Activated CD4-positive, alpha-beta T cell treated with anti-CD3 and anti-CD28 coated beads for 36 hours (primary cell): ENCODE measurements at regions not wholly inside any gene's neighbourhood (a gene's known extent, or its start where the extent isn't known, plus 50 kb on each side); places are given as distances from the start of the nearest gene placed in this dataset.

ENCODE experiments used
- ATAC-seq: fragments of 200-7000 bp; cut with Tn5 transposase; one replicate; pipeline ENCODE4 v1.10.0; 2021; ENCODE audit warnings: mild to moderate bottlenecking, moderate library complexity
- CTCF ChIA-PET: fragments of 350-600 bp; sonication (Branson Sonifier 250); formaldehyde crosslinking; loops from one replicate; lab custom pipeline; 2021; ENCODE audit warnings: antibody characterized with exemption; lab: Charles Lee
- POLR2A ChIA-PET: fragments of 350-600 bp; sonication (Branson Sonifier 250); formaldehyde crosslinking; loops from one replicate; lab custom pipeline; 2021; ENCODE audit warnings: antibody characterized with exemption, inconsistent platforms; lab: Charles Lee
- DNase-seq: peaks from one replicate; pipeline ENCODE4 v3.0.0-alpha.2; 2020
- H3K27ac Mint-ChIP-seq: one replicate; pipeline ENCODE4 v1.8.0; 2021; ENCODE audit warnings: mixed read lengths
- H3K27me3 Mint-ChIP-seq: one replicate; pipeline ENCODE4 v1.8.0; 2021; ENCODE audit warnings: mixed read lengths
- H3K36me3 Mint-ChIP-seq: one replicate; pipeline ENCODE4 v1.8.0; 2021; ENCODE audit warnings: low read depth, mixed read lengths
- H3K4me1 Mint-ChIP-seq: one replicate; pipeline ENCODE4 v1.8.0; 2021; ENCODE audit warnings: mixed read lengths
- H3K4me3 Mint-ChIP-seq: one replicate; pipeline ENCODE4 v1.8.0; 2021; ENCODE audit warnings: mild to moderate bottlenecking, moderate library complexity, mixed read lengths
- H3K9me3 Mint-ChIP-seq: one replicate; pipeline ENCODE4 v1.8.0; 2021; ENCODE audit warnings: low read depth, mixed read lengths
- intact Hi-C, 2 experiments: fragments of 100-400 bp; cut with DNase I in 1 of 2; cut with micrococcal nuclease in 1 of 2; formaldehyde crosslinking; loops; one replicate each; pipeline versions ENCODE4 v1.14.2 to v1.15.1; 2022 to 2024; cut with DNase I, micrococcal nuclease

- ChIA-PET POLR2A (no interaction called here), CTCF (no interaction called here)
- DNase-seq, result no peak
- Mint-ChIP-seq H3K4me3 (no peak overlapping the region), H3K36me3 (no peaks in the 10 kb centered on the region), H3K9me3 (peaks cover 4% of the 10 kb centered on the region), H3K4me1 (no peaks in the 10 kb centered on the region), H3K27me3 (no peaks in the 10 kb centered on the region), H3K27ac (no peak overlapping the region)
- intact Hi-C loops, result no loop called here
- no peak for ATAC-seq
Observed at GRCh38 chr4:132982151-132982550, 166.9 kb upstream of the PCDH10 start.

DNA sequence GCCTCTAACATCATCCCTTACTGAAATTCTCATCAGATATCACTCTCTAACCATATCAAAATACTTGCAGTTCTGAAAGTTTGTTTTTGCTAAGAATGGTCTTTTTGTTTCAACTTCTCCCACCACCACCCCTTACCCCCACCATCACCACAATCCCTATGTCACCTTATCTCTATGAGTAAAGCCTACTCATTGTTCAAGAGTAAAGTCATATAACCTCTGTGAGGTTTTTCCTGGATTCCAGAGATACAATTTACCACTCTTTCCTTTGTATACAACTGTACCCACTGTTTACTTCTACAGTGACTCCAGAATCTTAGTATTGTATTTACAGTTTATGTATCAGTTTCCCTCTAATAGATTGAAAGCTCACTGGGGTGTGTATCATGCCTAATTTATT is 158.0 kb upstream of the PCDH10 start:
- POLR2A ChIA-PET, result no interaction called here
- no peaks in the 10 kb centered on the region for H3K36me3 Mint-ChIP-seq
- H3K4me1 Mint-ChIP-seq, result no peaks in the 10 kb centered on the region
- CTCF ChIA-PET, result no interaction called here
- no peaks in the 10 kb centered on the region for H3K9me3 Mint-ChIP-seq
- DNase-seq, result no peak
- H3K27me3 Mint-ChIP-seq, result no peaks in the 10 kb centered on the region
- no peak overlapping the region for H3K27ac Mint-ChIP-seq
- H3K4me3 Mint-ChIP-seq, result no peak overlapping the region
- intact Hi-C loops, result no loop called here
- no peak for ATAC-seq

DNA sequence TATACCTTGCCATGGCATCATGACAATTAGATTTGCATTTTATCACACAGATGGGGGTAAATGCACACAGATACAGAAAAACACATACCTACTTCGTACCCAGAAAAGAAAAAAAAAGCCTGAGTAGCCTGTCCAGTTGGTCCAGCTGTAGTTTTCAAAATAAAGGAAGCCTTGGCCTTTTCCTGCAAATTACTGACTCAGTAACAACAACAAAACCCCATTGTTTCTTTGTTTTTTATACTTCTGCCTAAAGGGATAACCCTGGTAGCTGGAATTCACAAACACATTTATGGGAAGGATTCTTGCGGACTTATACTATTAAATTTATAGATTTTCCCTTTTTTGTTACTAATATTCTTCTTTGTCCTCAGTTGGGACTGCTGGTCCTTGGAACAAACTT is 156.4 kb upstream of the PCDH10 start:
- POLR2A ChIA-PET, result no interaction called here
- H3K27me3 Mint-ChIP-seq, result no peaks in the 10 kb centered on the region
- ATAC-seq (no peak), DNase-seq (no peak)
- H3K9me3 Mint-ChIP-seq, result no peaks in the 10 kb centered on the region
- no peaks in the 10 kb centered on the region for H3K36me3 Mint-ChIP-seq
- CTCF ChIA-PET, result no interaction called here
- no peaks in the 10 kb centered on the region for H3K4me1 Mint-ChIP-seq
- intact Hi-C loops, result no loop called here
- no peak overlapping the region for H3K27ac Mint-ChIP-seq
- H3K4me3 Mint-ChIP-seq, result no peak overlapping the region

DNA sequence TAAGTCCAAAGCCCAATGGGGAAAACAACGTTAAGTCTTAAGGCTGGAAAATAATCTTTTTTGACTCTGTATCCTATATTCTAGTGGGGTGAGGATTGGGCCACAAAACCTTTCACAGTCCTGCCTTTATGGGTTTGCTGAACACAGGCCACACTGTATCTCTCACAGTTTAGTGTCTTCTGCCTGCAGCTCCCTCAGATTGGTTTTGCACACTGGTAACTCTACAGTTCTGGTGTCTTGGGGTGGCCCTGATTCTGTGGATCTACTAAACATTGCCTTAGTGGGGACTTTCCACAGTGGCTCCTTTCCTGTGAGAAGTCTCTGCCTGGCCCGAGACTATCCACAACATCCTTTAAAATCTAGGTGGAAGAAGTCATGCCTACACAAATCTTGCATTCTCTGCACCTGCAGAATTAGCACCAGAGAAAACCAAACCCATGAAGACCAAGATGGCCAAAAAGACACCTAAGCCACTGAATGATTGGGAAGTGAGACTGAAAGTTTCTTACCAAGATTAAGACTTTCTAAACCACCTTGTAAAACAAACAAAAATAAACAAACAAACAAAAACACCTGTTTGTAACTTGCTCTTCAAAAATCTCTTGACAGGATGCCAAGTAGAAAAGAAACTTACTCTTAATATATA is 150.4 kb upstream of the PCDH10 start:
- POLR2A ChIA-PET, result no interaction called here
- H3K9me3 Mint-ChIP-seq, result no peaks in the 10 kb centered on the region
- no peaks in the 10 kb centered on the region for H3K27me3 Mint-ChIP-seq

GRCh38 chr4:133000012-133000411 is 149.1 kb upstream of the PCDH10 start:
- CTCF ChIA-PET, result no interaction called here
- intact Hi-C loops, result no loop called here
- H3K4me1 Mint-ChIP-seq, result no peaks in the 10 kb centered on the region
- ATAC-seq (no peak), DNase-seq (no peak)
- POLR2A ChIA-PET, result no interaction called here
- no peaks in the 10 kb centered on the region for H3K36me3 Mint-ChIP-seq
- no peaks in the 10 kb centered on the region for H3K27me3 Mint-ChIP-seq
- H3K4me3 Mint-ChIP-seq, result no peak overlapping the region
- no peak overlapping the region for H3K27ac Mint-ChIP-seq
- no peaks in the 10 kb centered on the region for H3K9me3 Mint-ChIP-seq

More for the DNA sequence above, 150.4 kb upstream of the PCDH10 start:
- ATAC-seq (no peak), DNase-seq (no peak)
- Mint-ChIP-seq H3K4me3 (no peak overlapping the region), H3K4me1 (no peaks in the 10 kb centered on the region), H3K27ac (no peak overlapping the region), H3K36me3 (no peaks in the 10 kb centered on the region)
- intact Hi-C loops, result no loop called here
- CTCF ChIA-PET, result no interaction called here

DNA sequence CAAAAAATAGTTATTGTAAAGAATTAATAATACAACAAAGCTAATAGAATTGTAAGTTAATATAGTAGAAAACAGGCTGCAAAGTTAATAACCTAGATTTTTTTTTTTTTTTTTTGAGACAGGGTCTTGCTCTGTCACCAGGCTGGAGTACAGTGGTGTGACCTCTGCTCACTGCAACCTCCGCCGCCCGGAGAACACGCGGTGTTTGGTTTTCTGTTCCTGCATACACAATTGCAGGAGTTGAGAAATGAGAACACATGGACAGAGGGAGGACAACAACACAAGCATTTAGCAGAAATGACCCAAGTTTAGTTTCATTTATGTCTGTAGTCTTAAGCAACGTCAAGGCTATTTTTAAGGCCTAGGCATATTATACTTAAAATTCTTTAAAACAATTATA is 145.9 kb upstream of the PCDH10 start:
- POLR2A ChIA-PET, result no interaction called here

DNA sequence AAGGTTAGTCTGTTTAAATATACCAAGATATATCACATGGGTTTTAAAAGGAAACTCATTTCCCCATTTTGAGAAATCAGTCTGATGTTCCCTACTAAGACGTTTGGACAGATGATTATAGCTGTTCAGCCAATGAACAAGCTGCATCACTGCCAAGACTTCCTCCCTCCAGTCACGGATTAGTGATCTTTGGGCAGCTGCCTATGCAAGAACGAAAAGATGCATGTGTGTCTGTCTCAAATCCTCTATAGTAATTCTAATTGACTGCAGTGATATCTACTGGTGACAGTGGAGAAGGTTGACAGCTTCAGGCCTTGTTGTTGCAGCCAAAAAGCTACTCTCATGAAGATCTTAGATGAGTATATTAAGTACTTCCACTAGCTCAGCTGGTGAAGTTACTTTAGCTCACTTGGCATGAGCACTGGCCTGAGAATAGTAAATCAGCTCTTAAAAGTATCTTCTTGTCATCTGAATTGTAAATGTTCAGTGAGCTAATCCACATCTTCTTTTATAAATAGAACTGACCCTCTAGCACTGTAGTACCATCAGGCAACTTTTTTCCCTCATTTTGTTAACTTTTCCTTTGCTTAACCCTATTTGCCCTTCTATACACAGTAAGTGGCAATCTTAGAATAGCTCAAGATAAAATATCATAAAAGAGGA is 134.5 kb upstream of the PCDH10 start:
- Mint-ChIP-seq H3K4me3 (no peak overlapping the region), H3K27ac (no peak overlapping the region), H3K36me3 (no peaks in the 10 kb centered on the region), H3K27me3 (no peaks in the 10 kb centered on the region), H3K9me3 (peaks cover 8% of the 10 kb centered on the region), H3K4me1 (no peaks in the 10 kb centered on the region)
- POLR2A ChIA-PET, result interaction anchor here (0.6 kb wide), 1 partner anchor 691 kb away, joined by 3 read pairs; no protein-coding TSS in a partner anchor
- ATAC-seq, result no peak
- no peak for DNase-seq
- CTCF ChIA-PET, result no interaction called here
- intact Hi-C loops, result no loop called here

More for the DNA sequence above, 145.9 kb upstream of the PCDH10 start:
- no peaks in the 10 kb centered on the region for H3K4me1 Mint-ChIP-seq
- no peaks in the 10 kb centered on the region for H3K36me3 Mint-ChIP-seq
- no peak overlapping the region for H3K27ac Mint-ChIP-seq
- ATAC-seq (no peak), DNase-seq (no peak)
- no peaks in the 10 kb centered on the region for H3K27me3 Mint-ChIP-seq
- H3K9me3 Mint-ChIP-seq, result no peaks in the 10 kb centered on the region
- intact Hi-C loops, result no loop called here
- no peak overlapping the region for H3K4me3 Mint-ChIP-seq
- CTCF ChIA-PET, result no interaction called here

DNA sequence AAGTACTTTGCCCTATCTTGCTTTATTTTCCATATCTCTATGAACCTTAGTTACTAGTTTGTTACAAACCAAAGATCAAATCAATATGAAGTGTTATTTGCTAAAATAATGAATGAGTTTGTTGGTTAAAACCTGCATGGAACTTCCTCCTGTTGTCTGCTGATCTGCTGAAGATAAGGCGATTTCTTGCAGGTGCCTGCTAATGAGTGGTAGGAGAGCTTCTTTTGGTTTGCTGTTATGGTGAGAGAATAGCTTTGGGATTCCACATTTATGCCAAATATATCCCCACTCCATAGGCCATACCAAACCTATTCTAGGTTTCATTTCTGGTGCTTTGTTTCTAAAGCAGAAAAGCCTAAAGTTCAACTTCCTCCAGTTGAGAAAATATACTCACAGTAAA is 103.8 kb upstream of the PCDH10 start:
- Mint-ChIP-seq H3K27ac (no peak overlapping the region), H3K9me3 (peaks cover 6% of the 10 kb centered on the region), H3K4me3 (no peak overlapping the region), H3K4me1 (no peaks in the 10 kb centered on the region), H3K36me3 (no peaks in the 10 kb centered on the region), H3K27me3 (no peaks in the 10 kb centered on the region)
- no peak for DNase-seq
- ChIA-PET POLR2A (no interaction called here), CTCF (no interaction called here)
- ATAC-seq, result no peak
- intact Hi-C loops, result no loop called here

DNA sequence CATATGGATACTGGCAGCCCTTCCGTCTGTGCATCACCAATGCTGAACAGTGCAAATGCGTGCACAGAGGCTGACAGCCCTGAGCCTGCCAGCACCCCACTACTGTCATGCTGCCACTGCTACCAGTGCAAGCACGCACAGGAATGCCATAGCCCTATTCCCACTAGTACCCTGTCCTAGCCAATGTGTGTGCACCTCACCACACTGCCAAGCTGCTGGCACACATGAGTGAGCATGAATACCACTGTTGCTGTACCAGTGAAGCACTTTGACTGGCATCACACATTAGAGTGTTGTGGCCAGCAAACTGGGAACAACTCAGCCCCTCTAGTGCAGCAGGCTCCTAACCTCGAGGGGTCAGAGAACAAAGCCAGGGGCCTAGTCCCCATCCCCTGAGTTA is 102.9 kb upstream of the PCDH10 start:
- H3K36me3 Mint-ChIP-seq, result no peaks in the 10 kb centered on the region
- no peak for ATAC-seq
- CTCF ChIA-PET, result no interaction called here
- no peak for DNase-seq
- H3K4me3 Mint-ChIP-seq, result no peak overlapping the region
- H3K4me1 Mint-ChIP-seq, result no peaks in the 10 kb centered on the region
- H3K27me3 Mint-ChIP-seq, result no peaks in the 10 kb centered on the region
- intact Hi-C loops, result no loop called here
- POLR2A ChIA-PET, result no interaction called here
- H3K27ac Mint-ChIP-seq, result no peak overlapping the region
- peaks cover 6% of the 10 kb centered on the region for H3K9me3 Mint-ChIP-seq

- ChIA-PET POLR2A (no interaction called here), CTCF (no interaction called here)
- intact Hi-C loops, result no loop called here
- Mint-ChIP-seq H3K36me3 (no peaks in the 10 kb centered on the region), H3K27ac (no peak overlapping the region), H3K9me3 (peaks cover 2% of the 10 kb centered on the region), H3K4me3 (no peak overlapping the region), H3K4me1 (no peaks in the 10 kb centered on the region), H3K27me3 (no peaks in the 10 kb centered on the region)
- DNase-seq (no peak), ATAC-seq (no peak)
Observed at GRCh38 chr4:133058701-133059100, 90.4 kb upstream of the PCDH10 start.

DNA sequence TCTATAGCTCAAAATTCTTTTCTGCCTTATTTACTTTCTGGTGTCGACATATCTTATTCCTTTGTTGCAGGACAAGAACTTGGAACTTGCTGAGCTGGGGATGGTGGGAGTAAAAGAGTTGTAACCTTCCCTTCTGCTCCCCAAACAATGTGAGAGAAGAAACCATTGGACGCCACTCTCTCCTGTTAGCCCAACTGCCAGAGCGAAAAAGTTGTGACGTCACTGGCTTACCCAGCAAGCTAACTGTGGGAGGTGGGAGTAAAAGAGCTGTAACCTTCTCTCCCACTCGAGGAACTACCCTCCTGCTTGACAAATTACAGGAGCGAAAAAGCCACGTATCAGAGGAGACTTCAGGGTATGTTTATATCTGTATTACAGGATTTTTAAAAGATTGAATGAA is 90.0 kb upstream of the PCDH10 start:
- CTCF ChIA-PET, result no interaction called here

DNA sequence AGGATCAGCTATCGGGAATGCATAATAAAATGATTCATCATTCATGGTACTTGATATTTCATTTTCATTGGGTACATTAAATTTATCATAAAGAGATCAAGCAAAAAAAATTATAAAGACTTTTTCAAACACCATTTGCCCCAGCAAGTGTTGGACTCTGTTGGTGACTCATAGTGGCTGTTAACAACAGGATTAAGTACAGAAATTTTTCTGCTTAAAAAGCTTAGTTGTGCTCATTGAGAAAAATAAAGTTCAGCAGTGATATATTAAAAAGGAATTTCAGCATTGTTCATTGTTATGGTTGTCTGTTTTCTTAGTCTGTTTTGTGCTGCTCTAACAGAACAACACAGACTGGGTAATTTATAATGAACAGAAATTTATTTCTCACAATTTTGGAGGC is 86.2 kb upstream of the PCDH10 start:
- DNase-seq, result no peak
- H3K4me3 Mint-ChIP-seq, result no peak overlapping the region
- no peak overlapping the region for H3K27ac Mint-ChIP-seq
- no peaks in the 10 kb centered on the region for H3K4me1 Mint-ChIP-seq
- intact Hi-C loops, result no loop called here
- H3K27me3 Mint-ChIP-seq, result no peaks in the 10 kb centered on the region
- H3K9me3 Mint-ChIP-seq, result peaks cover 11% of the 10 kb centered on the region
- no peaks in the 10 kb centered on the region for H3K36me3 Mint-ChIP-seq
- ChIA-PET CTCF (no interaction called here), POLR2A (no interaction called here)
- ATAC-seq, result no peak

More for the DNA sequence above, 90.0 kb upstream of the PCDH10 start:
- DNase-seq (no peak), ATAC-seq (no peak)
- H3K36me3 Mint-ChIP-seq, result no peaks in the 10 kb centered on the region
- no peak overlapping the region for H3K4me3 Mint-ChIP-seq
- intact Hi-C loops, result no loop called here
- H3K27me3 Mint-ChIP-seq, result no peaks in the 10 kb centered on the region
- POLR2A ChIA-PET, result no interaction called here
- peaks cover 2% of the 10 kb centered on the region for H3K9me3 Mint-ChIP-seq
- no peak overlapping the region for H3K27ac Mint-ChIP-seq
- H3K4me1 Mint-ChIP-seq, result no peaks in the 10 kb centered on the region
